HUES6 (cell line): ENCODE measurements at regions not wholly inside any gene's neighbourhood (a gene's known extent, or its start where the extent isn't known, plus 50 kb on each side); places are given as distances from the start of the nearest gene placed in this dataset.

Experiments
- H3K27ac ChIP-seq: 2 replicates; pipeline ENCODE4 v1.7.0; 2013; ENCODE audit warnings: low read depth, mild to moderate bottlenecking, low read length, inconsistent platforms
- H3K27me3 ChIP-seq: 2 replicates; pipeline ENCODE4 v1.6.1; 2013; ENCODE audit warnings: low read length; ENCODE audit not compliant: control insufficient read depth, insufficient read depth
- H3K36me3 ChIP-seq: 2 replicates; pipeline ENCODE4 v1.6.1; 2013; ENCODE audit warnings: low read length; ENCODE audit not compliant: control insufficient read depth, insufficient read depth
- H3K4me1 ChIP-seq: 2 replicates; pipeline ENCODE4 v1.6.1; 2013; ENCODE audit warnings: low read length; ENCODE audit not compliant: control insufficient read depth, insufficient read depth
- H3K4me3 ChIP-seq: 2 replicates; pipeline ENCODE4 v1.5.1; 2013; ENCODE audit warnings: low read depth, low read length
- H3K9ac ChIP-seq: one replicate; pipeline ENCODE4 v1.6.1; 2013; ENCODE audit warnings: mild to moderate bottlenecking, low read length
- H3K9me3 ChIP-seq: 2 replicates; pipeline ENCODE4 v1.6.1; 2013; ENCODE audit warnings: low read depth, low read length; ENCODE audit not compliant: control insufficient read depth, insufficient read depth

DNA sequence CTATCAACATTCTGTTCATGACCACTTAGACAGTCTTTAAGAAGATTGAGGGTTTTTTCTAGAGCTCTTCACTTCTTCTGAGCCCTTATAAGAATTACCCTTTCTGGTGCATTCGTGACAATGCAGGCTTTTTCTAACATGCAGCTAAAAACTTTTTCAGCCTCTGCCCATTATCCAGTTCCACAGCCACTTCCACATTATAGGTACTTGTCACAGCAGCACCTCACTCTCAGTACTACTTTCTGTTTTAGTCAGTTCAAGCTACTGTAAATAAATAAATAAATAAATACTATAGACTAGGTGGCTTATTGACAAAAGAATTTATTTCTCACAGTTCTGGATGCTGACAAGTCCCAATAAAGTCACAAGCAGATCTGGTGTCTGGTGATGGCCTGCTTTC is 284.4 kb upstream of the PKN2 start:
- no peaks in the 10 kb centered on the region for H3K9me3 ChIP-seq
- H3K4me1 ChIP-seq, result peaks cover 10% of the 10 kb centered on the region
- no peaks in the 10 kb centered on the region for H3K27me3 ChIP-seq
- H3K36me3 ChIP-seq, result no peaks in the 10 kb centered on the region
- H3K9ac ChIP-seq, result no peak overlapping the region
- no peak overlapping the region for H3K27ac ChIP-seq
- H3K4me3 ChIP-seq, result no peak overlapping the region

DNA sequence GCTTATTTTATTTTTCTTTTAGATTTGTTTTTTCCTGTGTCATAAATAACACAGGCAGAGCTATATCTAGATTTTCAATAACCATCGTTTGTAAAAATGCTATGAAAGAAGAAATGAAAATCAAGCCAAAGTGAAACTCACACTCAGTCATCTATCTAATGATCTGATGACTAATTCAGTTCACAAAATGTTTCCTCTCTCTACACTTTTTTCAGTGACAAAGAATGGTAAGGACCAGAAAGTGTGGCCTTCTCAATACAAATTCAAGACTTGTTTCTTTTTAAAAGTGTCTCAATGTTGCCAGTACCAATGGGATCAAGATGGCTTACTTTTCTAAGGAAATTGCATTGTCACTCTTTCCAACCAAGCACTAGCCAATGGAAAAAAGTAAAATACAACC is 282.8 kb upstream of the PKN2 start:
- Histone ChIP-seq H3K4me1 (peaks cover 17% of the 10 kb centered on the region), H3K36me3 (no peaks in the 10 kb centered on the region), H3K4me3 (no peak overlapping the region), H3K27ac (no peak overlapping the region), H3K27me3 (no peaks in the 10 kb centered on the region), H3K9ac (no peak overlapping the region), H3K9me3 (no peaks in the 10 kb centered on the region)

DNA sequence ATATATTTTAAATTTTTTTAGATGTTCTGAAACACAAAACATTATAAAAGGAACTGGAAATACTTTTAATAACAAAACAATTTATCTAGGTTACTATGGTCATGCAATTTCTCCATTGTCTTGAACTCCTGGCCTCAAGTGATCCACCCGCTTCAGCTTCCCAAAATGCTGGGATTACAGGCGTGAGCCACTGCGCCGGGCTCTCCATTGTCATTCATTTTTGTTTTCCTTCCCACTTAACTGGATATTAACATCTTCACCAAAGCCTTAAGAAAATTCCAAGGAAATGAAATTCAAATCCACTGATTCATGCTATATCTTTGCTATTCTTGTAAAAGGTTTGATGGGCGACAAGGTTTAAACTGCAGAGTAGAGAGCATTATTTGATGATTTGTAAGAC is 279.5 kb upstream of the PKN2 start:
- no peaks in the 10 kb centered on the region for H3K36me3 ChIP-seq
- peaks cover 7% of the 10 kb centered on the region for H3K9me3 ChIP-seq
- no peak overlapping the region for H3K4me3 ChIP-seq
- peaks cover 17% of the 10 kb centered on the region for H3K4me1 ChIP-seq
- no peaks in the 10 kb centered on the region for H3K27me3 ChIP-seq
- no peak overlapping the region for H3K27ac ChIP-seq
- no peak overlapping the region for H3K9ac ChIP-seq

DNA sequence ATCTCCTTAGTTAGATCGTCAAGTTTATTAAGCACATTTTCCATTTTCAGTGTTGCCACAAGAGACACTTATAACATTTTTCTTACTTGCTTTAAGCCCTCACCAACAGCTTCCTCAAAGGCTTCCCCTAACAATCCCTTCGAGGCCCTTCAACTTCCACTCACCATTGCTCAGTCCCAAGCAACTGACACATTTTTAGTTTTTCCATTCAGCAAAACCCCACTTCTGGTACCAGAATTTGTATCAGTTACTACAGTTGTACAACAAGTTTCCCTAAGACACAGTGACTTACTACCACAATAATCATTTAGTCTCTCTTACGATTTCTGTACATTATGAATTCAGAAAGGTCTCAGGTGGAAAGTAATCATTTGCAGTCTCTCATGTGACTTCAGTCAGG is 276.8 kb upstream of the PKN2 start:
- Histone ChIP-seq H3K27ac (no peak overlapping the region), H3K27me3 (no peaks in the 10 kb centered on the region), H3K9ac (no peak overlapping the region), H3K4me3 (no peak overlapping the region), H3K4me1 (peaks cover 17% of the 10 kb centered on the region), H3K36me3 (no peaks in the 10 kb centered on the region), H3K9me3 (peaks cover 7% of the 10 kb centered on the region)

DNA sequence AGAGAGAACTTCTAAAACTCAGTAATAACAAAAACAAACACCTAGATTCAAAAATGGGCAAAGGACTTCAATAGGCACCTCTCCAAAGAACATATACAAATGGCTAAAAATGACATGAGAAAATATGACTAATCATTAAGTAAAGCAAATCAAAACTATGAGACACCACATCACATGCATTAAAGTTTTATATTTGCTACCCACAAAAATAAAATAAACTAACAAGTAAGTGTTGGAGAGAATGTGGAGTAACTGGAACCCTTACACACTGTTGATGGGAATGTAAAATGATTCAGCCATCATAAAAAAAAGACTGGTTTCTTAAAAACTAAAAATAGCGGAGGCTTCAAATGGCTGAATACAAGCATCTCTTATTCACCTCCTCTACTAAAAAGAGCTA is 262.1 kb upstream of the PKN2 start:
- H3K27me3 ChIP-seq, result no peaks in the 10 kb centered on the region
- no peak overlapping the region for H3K9ac ChIP-seq
- H3K9me3 ChIP-seq, result peaks cover 3% of the 10 kb centered on the region
- H3K27ac ChIP-seq, result no peak overlapping the region
- no peaks in the 10 kb centered on the region for H3K36me3 ChIP-seq
- H3K4me1 ChIP-seq, result no peaks in the 10 kb centered on the region
- H3K4me3 ChIP-seq, result no peak overlapping the region

DNA sequence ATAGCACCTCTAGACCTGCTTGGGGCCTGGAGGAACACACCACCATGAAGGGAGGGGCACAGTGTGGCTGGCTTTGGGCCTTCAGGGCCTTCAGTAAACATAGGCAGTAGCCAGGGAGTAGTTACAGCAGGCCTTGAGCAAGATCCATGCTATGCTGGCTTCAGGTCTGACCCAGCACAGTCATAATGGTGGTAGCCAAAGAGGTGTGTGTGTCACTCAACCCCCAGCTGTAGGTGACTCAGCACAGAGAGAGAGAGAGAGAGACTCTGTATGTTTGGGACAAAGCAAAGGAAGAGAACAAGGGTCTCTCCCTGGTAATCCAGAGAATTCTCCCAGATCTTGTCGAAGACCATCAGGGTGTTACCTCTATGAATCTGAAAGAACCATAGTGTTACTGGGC is 250.5 kb upstream of the PKN2 start:
- H3K4me3 ChIP-seq, result no peak overlapping the region
- H3K27me3 ChIP-seq, result no peaks in the 10 kb centered on the region
- no peak overlapping the region for H3K9ac ChIP-seq
- H3K9me3 ChIP-seq, result no peaks in the 10 kb centered on the region
- no peaks in the 10 kb centered on the region for H3K4me1 ChIP-seq
- no peaks in the 10 kb centered on the region for H3K36me3 ChIP-seq
- H3K27ac ChIP-seq, result no peak overlapping the region

DNA sequence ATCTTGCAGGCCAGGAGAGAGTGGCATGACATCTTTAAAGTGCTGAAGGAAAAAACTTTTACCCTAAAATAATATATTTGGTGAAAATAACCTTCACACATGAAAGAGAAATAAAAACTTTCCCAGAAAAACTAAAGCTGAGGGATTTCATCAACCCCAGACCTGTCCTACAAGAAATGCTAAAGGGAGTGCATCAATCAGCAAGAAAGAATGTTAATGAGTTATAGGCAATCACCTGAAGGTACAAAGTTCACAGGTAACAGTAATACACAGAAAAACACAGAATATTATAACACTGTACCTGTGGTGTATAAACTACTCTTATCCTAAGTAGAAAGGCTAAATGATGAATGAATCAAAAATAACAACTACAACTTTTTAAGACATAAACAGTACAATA is 249.2 kb upstream of the PKN2 start:
- no peak overlapping the region for H3K9ac ChIP-seq
- H3K36me3 ChIP-seq, result no peaks in the 10 kb centered on the region
- H3K27me3 ChIP-seq, result no peaks in the 10 kb centered on the region
- H3K27ac ChIP-seq, result no peak overlapping the region
- H3K4me1 ChIP-seq, result no peaks in the 10 kb centered on the region
- H3K9me3 ChIP-seq, result no peaks in the 10 kb centered on the region
- no peak overlapping the region for H3K4me3 ChIP-seq

DNA sequence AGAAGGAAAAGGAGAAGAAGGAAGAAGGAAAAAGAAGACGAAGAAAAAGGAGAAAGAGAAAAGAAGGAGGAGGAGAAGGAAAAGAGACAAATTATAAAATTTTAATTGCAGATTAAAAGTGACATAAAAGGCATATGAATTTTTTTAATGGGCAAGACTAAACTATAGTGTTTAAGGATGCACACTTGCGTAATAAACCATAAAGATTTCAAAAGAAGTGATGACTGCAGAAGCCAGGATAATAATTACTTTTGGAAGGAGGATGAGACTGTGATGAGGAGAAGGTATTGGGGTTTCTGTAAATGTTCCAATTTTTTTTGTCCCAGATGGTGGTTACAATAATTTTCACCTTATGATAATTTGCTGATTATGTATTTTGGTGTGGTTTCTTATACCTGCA is 243.1 kb upstream of the PKN2 start:
- no peak overlapping the region for H3K27ac ChIP-seq
- H3K4me3 ChIP-seq, result no peak overlapping the region
- H3K4me1 ChIP-seq, result no peaks in the 10 kb centered on the region
- no peak overlapping the region for H3K9ac ChIP-seq
- no peaks in the 10 kb centered on the region for H3K36me3 ChIP-seq
- no peaks in the 10 kb centered on the region for H3K9me3 ChIP-seq
- H3K27me3 ChIP-seq, result no peaks in the 10 kb centered on the region

DNA sequence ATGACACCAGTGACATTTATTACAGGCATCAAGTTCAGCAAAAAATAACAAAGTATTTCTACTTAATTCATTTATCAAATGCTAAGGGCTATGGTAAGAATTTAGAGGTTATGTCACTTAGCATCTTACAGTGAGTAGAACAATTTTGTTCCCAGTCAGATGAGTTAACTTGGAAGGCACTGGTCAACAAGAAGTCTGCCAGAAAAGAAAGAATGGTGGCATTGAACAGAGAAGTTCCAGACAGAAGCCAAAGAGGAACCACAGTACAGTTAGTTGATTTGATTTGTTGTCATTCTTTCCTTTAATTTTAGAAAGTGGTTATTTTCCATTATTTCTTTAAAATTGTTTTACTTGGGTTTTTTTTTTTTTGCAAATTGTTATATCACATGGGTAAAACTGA is 232.2 kb upstream of the PKN2 start:
- Histone ChIP-seq H3K9ac (no peak overlapping the region), H3K27ac (no peak overlapping the region), H3K4me1 (peaks cover 10% of the 10 kb centered on the region), H3K4me3 (no peak overlapping the region), H3K9me3 (no peaks in the 10 kb centered on the region), H3K36me3 (no peaks in the 10 kb centered on the region), H3K27me3 (no peaks in the 10 kb centered on the region)

DNA sequence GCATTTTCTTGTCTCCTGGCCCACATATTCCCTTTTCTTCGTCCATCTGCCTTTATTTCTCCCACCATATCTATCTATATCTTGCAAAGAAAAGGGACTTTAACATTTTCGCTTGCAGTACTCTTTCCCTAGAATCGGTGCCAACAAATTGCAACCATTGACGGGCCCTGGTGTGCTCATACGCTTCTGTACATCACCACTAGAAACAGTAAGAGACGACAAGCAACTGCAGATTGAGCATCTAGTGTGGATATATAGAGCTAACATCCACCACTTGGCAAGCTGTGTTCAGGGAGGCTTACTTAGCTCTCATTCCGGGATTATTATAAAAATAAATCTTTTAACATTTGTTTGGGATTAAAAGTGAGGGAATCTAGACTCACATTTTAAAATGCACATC is 230.8 kb upstream of the PKN2 start:
- Histone ChIP-seq H3K4me3 (no peak overlapping the region), H3K4me1 (peaks cover 10% of the 10 kb centered on the region), H3K36me3 (no peaks in the 10 kb centered on the region), H3K27ac (no peak overlapping the region), H3K27me3 (no peaks in the 10 kb centered on the region), H3K9me3 (no peaks in the 10 kb centered on the region), H3K9ac (no peak overlapping the region)

DNA sequence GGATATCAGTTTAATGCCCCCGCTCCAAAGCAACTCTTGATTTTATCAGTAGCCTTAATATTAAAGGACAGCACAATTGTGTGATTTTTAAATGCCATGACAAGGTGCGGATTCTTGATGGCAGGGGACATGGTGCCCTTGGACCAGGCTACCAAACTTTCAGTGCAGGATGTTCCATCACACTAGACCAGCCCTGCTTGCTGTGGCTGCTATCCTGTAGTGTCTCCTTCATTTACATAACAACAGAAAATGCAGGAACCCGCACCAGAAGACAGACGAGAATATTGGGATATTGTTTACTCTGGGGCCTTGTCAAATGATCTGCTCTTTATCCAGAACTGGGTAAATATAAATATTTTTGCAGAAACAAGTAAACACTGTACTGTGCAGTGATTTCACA is 229.3 kb upstream of the PKN2 start:
- H3K27ac ChIP-seq, result no peak overlapping the region
- H3K27me3 ChIP-seq, result no peaks in the 10 kb centered on the region
- H3K9ac ChIP-seq, result no peak overlapping the region
- H3K9me3 ChIP-seq, result no peaks in the 10 kb centered on the region
- peaks cover 10% of the 10 kb centered on the region for H3K4me1 ChIP-seq
- H3K36me3 ChIP-seq, result no peaks in the 10 kb centered on the region
- H3K4me3 ChIP-seq, result no peak overlapping the region

DNA sequence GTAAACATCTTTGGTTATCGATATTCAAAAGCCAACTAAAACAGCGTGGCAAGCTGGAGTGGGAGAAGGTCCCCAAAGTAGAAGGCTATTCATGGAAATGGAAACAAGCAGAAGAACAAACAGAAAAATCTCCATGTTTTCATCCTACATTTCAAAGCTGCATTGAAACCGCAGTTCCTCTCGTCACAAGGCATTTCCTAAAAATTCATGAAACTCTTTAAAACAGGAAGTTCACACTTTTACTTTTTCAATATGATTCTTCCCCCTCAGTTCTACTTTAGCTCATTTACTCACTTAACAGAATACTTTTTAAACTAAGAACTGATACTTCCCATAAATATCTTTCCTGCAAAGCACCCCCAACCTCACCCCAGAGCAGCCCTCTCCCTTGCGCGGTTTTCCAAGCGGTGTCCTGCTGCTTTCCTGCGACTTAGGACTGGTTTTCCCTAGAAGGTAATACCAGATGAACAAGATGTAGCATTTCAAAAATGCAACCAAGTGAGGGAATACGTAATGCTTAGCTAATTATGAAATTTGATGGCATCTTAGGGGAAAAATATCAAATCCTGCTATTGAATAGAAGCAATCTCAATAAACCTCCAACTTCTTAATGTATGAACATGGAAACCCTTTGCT is 228.3 kb upstream of the PKN2 start:
- Histone ChIP-seq H3K36me3 (no peaks in the 10 kb centered on the region), H3K27ac (no peak overlapping the region), H3K4me3 (no peak overlapping the region), H3K9me3 (no peaks in the 10 kb centered on the region), H3K27me3 (no peaks in the 10 kb centered on the region), H3K4me1 (peaks cover 10% of the 10 kb centered on the region), H3K9ac (no peak overlapping the region)
